Middle frontal gyrus (tissue), 1 donor: ENCODE measurements at regions not wholly inside any gene's neighbourhood (a gene's known extent, or its start where the extent isn't known, plus 50 kb on each side); places are given as distances from the start of the nearest gene placed in this dataset.

Experiments
- DNase-seq: peaks from one replicate; pipeline ENCODE4 v3.0.0-alpha.2; 2015; ENCODE audit warnings: low spot score; ENCODE audit errors: extremely low spot score

GRCh38 chr4:155521382-155521781 lies 144.6 kb upstream of the MAP9 start:
- DNase-seq: no peak

GRCh38 chr4:155515444-155516075 lies 138.8 kb upstream of the MAP9 start:
- no peak for DNase-seq

GRCh38 chr4:155514628-155515027 lies 137.9 kb upstream of the MAP9 start:
- no peak for DNase-seq

- no peak for DNase-seq
These were observed 136.1 kb upstream of the MAP9 start for GRCh38 chr4:155512817-155513216.

DNA sequence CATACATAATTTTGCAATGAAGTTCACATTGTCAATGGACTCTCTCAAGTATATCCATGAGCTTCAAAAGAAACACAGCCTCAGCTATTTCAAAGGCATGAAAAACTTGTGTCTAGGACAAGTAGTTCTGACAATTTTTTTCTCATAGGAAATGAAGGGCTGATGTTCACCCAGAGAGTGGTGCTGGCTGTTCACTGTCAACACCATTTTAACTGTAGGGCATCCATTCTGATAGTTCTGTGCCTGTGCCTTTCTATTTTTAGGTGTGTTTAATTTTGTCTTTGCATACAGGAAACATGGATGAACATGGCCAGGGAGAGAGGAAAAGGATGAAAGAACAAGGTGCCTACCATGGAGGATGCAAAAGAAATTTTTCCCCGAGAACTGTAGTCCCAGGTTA lies 135.3 kb upstream of the MAP9 start:
- DNase-seq: no peak

DNA sequence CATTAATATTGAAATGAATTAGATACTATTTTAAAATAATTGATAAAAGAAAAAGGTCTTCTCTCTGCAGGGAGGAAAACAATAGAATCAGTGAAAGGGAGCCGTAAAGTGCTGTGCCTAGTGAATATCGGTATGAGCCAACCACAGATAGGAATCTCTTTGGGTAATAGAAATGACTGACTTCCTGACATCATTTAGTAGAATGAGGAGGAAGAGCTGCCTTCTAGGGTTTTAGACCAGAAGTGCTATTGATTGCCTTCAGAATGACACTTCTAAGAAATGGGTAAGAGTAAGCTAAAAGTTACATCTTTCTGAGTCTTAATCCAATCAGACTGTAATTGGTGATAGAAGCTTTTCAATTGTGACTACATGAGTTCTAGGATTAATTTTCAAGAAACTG lies 134.0 kb upstream of the MAP9 start:
- DNase-seq: no peak

GRCh38 chr4:155509555-155509954 lies 132.8 kb upstream of the MAP9 start:
- DNase-seq: no peak

- DNase-seq: no peak
These were observed 130.0 kb upstream of the MAP9 start for GRCh38 chr4:155506745-155507144.

DNA sequence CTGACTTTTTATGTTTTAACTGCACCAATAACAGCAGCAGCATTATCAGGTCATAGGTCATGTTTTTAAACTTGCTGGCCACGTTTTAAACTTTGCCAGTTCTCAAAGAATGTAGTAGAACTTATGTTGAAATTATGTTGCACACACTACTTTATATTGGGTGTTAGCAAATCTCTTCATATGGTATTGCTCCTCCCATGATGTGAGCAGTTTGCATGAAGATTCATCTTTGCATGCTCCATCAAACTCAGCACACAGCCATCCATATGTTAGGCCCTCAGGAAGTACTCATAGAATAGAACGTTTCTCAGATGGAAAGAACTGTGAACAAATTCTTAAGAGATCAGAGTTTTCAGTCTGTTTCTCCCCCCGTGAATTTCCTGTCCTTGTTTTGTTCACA lies 128.6 kb upstream of the MAP9 start:
- DNase-seq: no peak

DNA sequence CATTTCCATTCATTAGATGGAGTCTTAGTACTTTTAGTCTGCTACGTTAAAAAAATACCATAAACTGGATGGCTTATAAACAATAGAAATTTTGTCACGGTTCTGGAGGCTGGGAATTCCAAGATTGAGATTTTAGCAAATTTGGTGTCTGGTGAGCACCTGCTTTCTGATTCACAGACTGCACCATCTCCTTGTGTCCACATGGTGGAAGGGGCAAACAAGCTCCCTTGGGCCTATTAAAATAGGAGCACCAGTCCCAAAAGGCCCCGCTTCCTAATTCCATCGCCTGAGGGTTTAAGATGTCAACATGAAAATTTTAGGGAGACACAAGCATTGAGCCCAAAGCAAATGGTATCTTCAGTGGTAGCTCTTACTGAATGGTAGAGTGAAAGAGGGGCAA lies 120.5 kb upstream of the MAP9 start:
- DNase-seq: no peak

DNA sequence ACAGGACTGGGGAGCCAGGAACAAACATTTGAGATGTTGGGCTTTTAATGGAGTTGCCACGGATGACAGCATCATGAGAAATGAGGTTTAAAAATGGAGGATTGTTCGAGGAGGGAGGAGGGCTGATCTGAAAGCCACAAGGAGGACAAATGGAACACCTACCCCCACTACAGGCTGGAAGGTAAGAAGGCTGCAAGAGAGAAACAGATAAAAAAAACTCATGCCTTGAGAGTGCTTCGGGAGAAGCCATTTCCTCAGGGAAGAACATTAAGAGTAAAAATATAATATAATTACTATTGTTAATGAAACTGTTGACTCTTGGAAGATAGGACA lies 119.5 kb upstream of the MAP9 start:
- DNase-seq: no peak

DNA sequence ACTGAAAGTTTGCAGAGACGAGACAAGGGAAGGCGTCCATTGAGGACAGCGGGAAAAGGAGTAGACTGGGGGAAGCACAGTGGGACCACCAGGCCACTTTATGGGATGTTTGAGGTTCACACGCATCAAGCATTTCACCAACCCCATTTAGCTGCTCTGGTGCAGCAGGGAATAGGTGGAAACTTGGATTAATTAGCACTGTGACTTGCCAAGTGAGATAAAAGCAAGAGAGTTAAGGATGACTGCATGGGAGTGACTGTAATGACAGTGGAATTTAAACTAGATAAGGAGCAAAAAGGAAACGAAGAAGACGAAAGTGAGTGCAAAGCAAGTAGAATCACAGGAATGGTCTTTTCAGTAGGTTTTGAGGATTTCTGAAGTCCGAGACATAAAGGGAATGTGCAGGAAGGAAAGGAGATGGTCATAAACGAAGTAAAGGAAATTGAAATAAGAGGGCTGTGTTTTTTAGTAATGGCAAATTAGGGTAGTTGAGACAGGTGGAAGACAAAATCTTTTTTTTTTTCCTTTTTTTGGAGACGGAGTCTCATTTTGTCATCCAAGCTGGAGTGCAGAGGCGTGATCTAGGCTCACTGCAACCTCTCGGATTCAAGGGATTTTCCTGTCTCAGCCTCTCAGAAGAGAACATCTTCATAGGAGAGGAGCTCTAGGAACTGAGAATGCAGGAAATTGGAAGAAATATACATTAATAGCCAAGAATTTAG lies 119.0 kb upstream of the MAP9 start:
- no peak for DNase-seq

DNA sequence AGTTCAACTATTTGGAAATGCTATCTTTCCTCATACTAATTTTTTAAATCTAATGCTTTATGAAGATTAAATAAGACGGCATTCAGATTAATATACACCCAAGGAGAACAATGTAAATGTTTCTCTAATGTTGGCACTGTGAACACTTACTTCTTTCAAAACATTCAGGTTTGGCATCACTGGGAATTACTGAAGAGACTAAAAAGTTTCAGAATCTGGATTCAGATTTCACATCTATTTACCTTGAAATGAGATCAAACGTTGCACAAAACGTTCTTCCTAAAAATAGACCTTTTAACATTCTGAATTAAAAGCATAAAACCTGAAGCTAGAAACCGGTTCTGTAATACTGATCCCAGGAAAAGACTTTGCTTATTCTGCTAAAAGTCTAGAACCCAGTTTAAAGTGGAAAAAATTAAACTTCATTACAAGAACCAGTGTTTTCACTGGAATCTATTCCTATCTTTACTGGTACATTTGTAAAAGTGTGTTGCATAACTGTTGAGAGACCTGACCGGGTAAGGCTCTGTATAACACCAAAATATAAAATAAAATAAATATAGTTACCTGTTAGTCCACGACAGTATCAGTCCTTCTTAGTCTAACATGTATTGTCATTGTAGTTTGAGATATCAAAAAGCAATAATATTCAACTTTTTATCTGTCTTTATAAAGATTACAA lies 117.4 kb upstream of the MAP9 start:
- no peak for DNase-seq

DNA sequence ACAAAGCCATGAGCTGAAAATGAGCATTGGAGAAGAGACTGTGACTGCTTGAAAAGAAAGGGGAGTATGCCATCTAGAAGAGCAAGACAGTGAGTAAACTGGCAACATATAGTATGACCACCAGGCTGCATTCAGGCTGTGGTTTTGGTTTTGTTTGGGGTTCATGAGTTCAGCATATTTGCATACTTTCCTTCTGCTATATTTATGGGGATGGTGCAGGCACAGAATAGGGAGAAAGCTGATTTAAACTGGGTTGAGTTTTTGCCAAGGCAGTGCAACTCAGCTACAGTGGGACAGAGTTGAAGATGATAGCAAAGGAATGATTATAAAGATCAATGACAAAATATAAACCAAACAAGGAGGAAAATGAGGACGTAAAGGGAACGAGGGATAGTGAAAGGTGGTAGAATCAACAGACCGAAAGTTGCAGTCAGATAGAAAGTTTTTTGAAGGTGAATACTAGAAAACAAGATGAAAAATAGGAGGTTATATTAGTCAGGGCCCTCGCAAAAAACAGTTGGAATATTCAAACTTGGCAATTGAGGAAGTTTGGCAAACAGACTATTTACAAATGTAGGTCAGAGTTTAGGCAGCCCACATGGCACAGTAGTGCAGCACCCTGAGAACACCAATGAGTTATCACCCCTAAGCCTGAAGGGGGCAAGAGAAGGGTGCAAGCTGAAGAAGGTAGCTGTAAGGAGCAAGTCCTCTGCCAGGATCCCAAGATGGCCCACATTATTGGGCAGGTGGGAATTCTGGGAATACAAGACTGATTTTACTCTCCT lies 114.8 kb upstream of the MAP9 start:
- DNase-seq: no peak

GRCh38 chr4:155489271-155489670 lies 112.5 kb upstream of the MAP9 start:
- DNase-seq: no peak

- no peak for DNase-seq
These were observed 111.9 kb upstream of the MAP9 start for GRCh38 chr4:155488691-155489090.

DNA sequence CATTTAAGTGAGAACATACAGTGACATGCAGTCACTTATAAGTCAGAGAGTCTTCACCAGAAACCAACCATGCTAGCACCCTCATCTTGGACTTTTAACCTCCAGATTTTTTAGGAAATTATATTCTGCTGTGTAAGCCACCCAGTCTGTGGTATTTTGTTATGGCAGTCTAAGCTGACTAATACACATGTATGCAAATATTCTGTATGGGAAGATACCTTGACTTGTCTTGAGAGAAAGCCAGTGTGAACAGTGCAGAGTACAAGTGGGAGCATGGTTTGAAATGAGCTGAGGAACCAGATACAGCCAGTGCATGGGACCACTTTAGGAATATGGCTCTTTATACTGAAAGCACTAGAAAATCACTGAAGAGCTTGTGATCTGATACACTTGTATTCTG lies 110.4 kb upstream of the MAP9 start:
- no peak for DNase-seq

- DNase-seq: no peak
These were observed 104.4 kb upstream of the MAP9 start for GRCh38 chr4:155481150-155481549.

- DNase-seq: no peak
These were observed 103.1 kb upstream of the MAP9 start for GRCh38 chr4:155479835-155480234.

GRCh38 chr4:155478336-155478835 lies 101.6 kb upstream of the MAP9 start:
- no peak for DNase-seq

DNA sequence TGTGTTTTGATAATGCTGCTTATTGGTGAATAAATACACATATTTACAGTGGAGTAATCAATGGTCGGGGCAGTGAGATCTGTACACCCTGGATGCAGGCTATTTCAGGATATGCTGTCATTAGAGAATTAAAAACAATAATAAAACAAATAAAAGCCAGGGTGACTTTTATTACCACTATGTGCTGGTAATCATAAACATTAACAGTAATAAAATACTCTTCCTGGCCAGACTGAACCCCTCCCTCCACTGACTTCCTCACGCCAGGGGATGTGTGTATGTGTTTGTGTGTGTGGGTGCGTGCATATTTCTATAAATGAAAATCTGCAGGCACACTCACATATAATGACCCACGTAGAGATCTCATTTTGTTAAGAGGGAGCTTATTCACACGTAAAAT lies 98.0 kb upstream of the MAP9 start:
- DNase-seq: no peak
